WTC11 (cell line): ENCODE measurements at regions not wholly inside any gene's neighbourhood (a gene's known extent, or its start where the extent isn't known, plus 50 kb on each side); places are given as distances from the start of the nearest gene placed in this dataset.

ENCODE experiments used
- ATAC-seq: fragments of 200-7000 bp; cut with Tn5 transposase; 2 replicates; pipeline ENCODE4 v1.10.0; 2021; ENCODE audit warnings: mild to moderate bottlenecking, moderate library complexity
- CTCF ChIA-PET: fragments of 300-600 bp; sonication (Branson Sonifier 250); formaldehyde crosslinking; loops from one replicate; lab custom pipeline; 2021; ENCODE audit warnings: antibody characterized with exemption; lab: Charles Lee
- POLR2A ChIA-PET: fragments of 350-600 bp; sonication (Branson Sonifier 250); formaldehyde crosslinking; loops from one replicate; lab custom pipeline; 2021; ENCODE audit warnings: antibody characterized with exemption; lab: Charles Lee
- DNase-seq: peaks from one replicate; pipeline ENCODE4 v3.0.0; 2021; ENCODE audit warnings: low spot score
- H3K27ac Mint-ChIP-seq: 2 replicates; pipeline ENCODE4 v1.8.0; 2021; ENCODE audit warnings: mixed read lengths
- H3K27me3 Mint-ChIP-seq: 2 replicates; pipeline ENCODE4 v1.8.0; 2021; ENCODE audit warnings: low read depth, mild to moderate bottlenecking, moderate library complexity, mixed read lengths
- H3K36me3 Mint-ChIP-seq: 2 replicates; pipeline ENCODE4 v1.8.0; 2021; ENCODE audit warnings: mixed read lengths
- H3K4me1 Mint-ChIP-seq: 2 replicates; pipeline ENCODE4 v1.8.0; 2022; ENCODE audit warnings: mixed read lengths
- H3K4me3 Mint-ChIP-seq: 2 replicates; pipeline ENCODE4 v1.8.0; 2021; ENCODE audit warnings: mild to moderate bottlenecking, moderate library complexity, mixed read lengths
- H3K9me3 Mint-ChIP-seq: 2 replicates; pipeline ENCODE4 v1.8.0; 2021; ENCODE audit warnings: mixed read lengths
- ARID4B ChIP-seq: sonication (generic); formaldehyde crosslinking; IDR thresholded peaks from 2 replicates; pipeline ENCODE4 v1.8.0; 2023; ENCODE audit warnings: missing genetic modification reagents, mild to moderate bottlenecking, borderline replicate concordance
- ERG ChIP-seq: fragments of 250-450 bp; sonication (Bioruptor Pico); IDR thresholded peaks from 2 replicates; pipeline ENCODE4 v1.8.0; 2021; ENCODE audit warnings: mild to moderate bottlenecking
- ETV6 ChIP-seq: sonication (generic); formaldehyde crosslinking; IDR thresholded peaks from 2 replicates; pipeline ENCODE4 v1.8.1; 2022; ENCODE audit warnings: mild to moderate bottlenecking, missing genetic modification reagents
- FOXK1 ChIP-seq: sonication (generic); formaldehyde crosslinking; IDR thresholded peaks from 2 replicates; pipeline ENCODE4 v1.8.0; 2022; ENCODE audit warnings: mild to moderate bottlenecking, moderate library complexity, missing genetic modification reagents
- GABPB1 ChIP-seq: sonication (generic); formaldehyde crosslinking; IDR thresholded peaks from 2 replicates; pipeline ENCODE4 v1.8.1; 2023; ENCODE audit warnings: mild to moderate bottlenecking, missing genetic modification reagents
- HMGA2 ChIP-seq: fragments of 250-450 bp; sonication (Bioruptor Pico); IDR thresholded peaks from 2 replicates; pipeline ENCODE4 v1.4.0; 2021; ENCODE audit warnings: mild to moderate bottlenecking, moderate library complexity
- MAX ChIP-seq: sonication (generic); formaldehyde crosslinking; IDR thresholded peaks from 2 replicates; pipeline ENCODE4 v1.8.0; 2022; ENCODE audit warnings: mild to moderate bottlenecking, missing genetic modification reagents
- MYBL2 ChIP-seq: sonication (generic); formaldehyde crosslinking; IDR thresholded peaks from 2 replicates; pipeline ENCODE4 v1.8.1; 2023; ENCODE audit warnings: mild to moderate bottlenecking, moderate library complexity, missing genetic modification reagents
- NFYB ChIP-seq: sonication (generic); formaldehyde crosslinking; conservative IDR thresholded peaks from 2 replicates; pipeline ENCODE4 v1.8.0; 2022; ENCODE audit warnings: low read depth, missing genetic modification reagents
- SMAD3 ChIP-seq: sonication (generic); formaldehyde crosslinking; IDR thresholded peaks from 2 replicates; pipeline ENCODE4 v1.8.0; 2022; ENCODE audit warnings: missing genetic modification reagents, mild to moderate bottlenecking, borderline replicate concordance
- SOX15 ChIP-seq: fragments of 250-450 bp; sonication (Bioruptor Pico); IDR thresholded peaks from 2 replicates; pipeline ENCODE4 v1.9.0; 2021; ENCODE audit warnings: mild to moderate bottlenecking
- ZNF121 ChIP-seq: sonication (generic); formaldehyde crosslinking; IDR thresholded peaks from 2 replicates; pipeline ENCODE4 v1.8.0; 2023; ENCODE audit warnings: missing genetic modification reagents
- ZNF263 ChIP-seq: sonication (generic); formaldehyde crosslinking; IDR thresholded peaks from 2 replicates; pipeline ENCODE4 v1.8.1; 2022; ENCODE audit warnings: low read depth, mild to moderate bottlenecking, moderate library complexity, missing genetic modification reagents
- ZNF317 ChIP-seq: sonication (generic); formaldehyde crosslinking; IDR thresholded peaks from 2 replicates; pipeline ENCODE4 v1.8.1; 2023; ENCODE audit warnings: low read depth, mild to moderate bottlenecking, moderate library complexity, missing genetic modification reagents, borderline replicate concordance
- ZNF423 ChIP-seq: fragments of 250-450 bp; sonication (Bioruptor Pico); IDR thresholded peaks from 2 replicates; pipeline ENCODE4 v2.1.2; 2022; ENCODE audit warnings: mild to moderate bottlenecking, moderate library complexity
- ZNF512 ChIP-seq: sonication (generic); formaldehyde crosslinking; IDR thresholded peaks from 2 replicates; pipeline ENCODE4 v1.8.1; 2022; ENCODE audit warnings: missing genetic modification reagents, borderline replicate concordance
- TF ChIP-seq, protein P1 (sequence below): sonication (generic); formaldehyde crosslinking; IDR thresholded peaks from 2 replicates; pipeline ENCODE4 v1.8.1; 2022; ENCODE audit warnings: low read depth, mild to moderate bottlenecking, moderate library complexity, missing genetic modification reagents, borderline replicate concordance
- TF ChIP-seq, protein P2 (sequence below): sonication (generic); formaldehyde crosslinking; conservative IDR thresholded peaks from 2 replicates; pipeline ENCODE4 v1.8.1; 2023; ENCODE audit warnings: mild to moderate bottlenecking, low read depth, missing genetic modification reagents, moderate library complexity
- TF ChIP-seq, protein P3 (sequence below): fragments of 250-450 bp; sonication (Bioruptor Pico); IDR thresholded peaks from 2 replicates; pipeline ENCODE4 v1.9.0; 2021; ENCODE audit warnings: mild to moderate bottlenecking

DNA sequence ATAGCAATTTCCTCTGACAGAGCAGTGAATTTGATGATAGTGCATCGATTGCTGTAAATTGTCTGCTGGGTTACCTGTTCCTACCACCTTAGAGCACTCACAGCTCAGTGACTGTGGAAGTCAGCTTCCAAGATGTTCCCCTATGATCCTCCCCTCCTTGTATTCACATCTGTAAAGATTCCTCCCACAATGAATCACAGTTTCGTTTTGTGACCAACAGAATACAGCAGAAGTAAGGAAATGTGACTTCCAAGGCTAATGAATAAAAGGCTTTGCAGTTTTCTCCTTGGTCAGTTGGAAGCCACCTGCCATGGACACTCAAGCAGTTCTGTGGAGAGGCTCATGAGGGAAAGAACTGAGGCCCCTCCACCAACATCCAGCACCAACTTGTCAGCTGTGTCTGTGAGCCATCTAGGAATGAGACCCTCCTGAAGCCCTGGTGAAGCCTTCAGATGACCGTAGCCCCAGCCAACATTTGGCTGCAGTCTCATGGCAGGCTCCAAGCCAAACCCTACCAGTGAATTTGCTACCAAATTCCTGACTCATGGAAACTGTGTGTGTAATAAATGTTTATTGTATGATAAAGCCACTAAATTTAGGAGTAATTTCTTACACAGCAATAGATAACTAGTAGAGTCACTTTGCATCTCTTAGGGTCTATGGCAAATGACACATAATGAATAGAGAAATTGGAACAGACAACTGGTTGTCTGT lies 309.5 kb upstream of the NPVF start (continued):
- no peak for TF ChIP-seq ARID4B
- no peak for TF ChIP-seq HMGA2 (CRISPR knock-in tag)
- TF ChIP-seq GABPB1 (CRISPR knock-in tag), result no peak
- TF ChIP-seq, protein P1, sequence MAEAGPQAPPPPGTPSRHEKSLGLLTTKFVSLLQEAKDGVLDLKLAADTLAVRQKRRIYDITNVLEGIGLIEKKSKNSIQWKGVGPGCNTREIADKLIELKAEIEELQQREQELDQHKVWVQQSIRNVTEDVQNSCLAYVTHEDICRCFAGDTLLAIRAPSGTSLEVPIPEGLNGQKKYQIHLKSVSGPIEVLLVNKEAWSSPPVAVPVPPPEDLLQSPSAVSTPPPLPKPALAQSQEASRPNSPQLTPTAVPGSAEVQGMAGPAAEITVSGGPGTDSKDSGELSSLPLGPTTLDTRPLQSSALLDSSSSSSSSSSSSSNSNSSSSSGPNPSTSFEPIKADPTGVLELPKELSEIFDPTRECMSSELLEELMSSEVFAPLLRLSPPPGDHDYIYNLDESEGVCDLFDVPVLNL (CRISPR knock-in tag), result no peak
- TF ChIP-seq ETV6 (CRISPR knock-in tag), result no peak
- no peak for TF ChIP-seq MAX (CRISPR knock-in tag)
- TF ChIP-seq NFYB (CRISPR knock-in tag), result no peak
- TF ChIP-seq, protein P2, sequence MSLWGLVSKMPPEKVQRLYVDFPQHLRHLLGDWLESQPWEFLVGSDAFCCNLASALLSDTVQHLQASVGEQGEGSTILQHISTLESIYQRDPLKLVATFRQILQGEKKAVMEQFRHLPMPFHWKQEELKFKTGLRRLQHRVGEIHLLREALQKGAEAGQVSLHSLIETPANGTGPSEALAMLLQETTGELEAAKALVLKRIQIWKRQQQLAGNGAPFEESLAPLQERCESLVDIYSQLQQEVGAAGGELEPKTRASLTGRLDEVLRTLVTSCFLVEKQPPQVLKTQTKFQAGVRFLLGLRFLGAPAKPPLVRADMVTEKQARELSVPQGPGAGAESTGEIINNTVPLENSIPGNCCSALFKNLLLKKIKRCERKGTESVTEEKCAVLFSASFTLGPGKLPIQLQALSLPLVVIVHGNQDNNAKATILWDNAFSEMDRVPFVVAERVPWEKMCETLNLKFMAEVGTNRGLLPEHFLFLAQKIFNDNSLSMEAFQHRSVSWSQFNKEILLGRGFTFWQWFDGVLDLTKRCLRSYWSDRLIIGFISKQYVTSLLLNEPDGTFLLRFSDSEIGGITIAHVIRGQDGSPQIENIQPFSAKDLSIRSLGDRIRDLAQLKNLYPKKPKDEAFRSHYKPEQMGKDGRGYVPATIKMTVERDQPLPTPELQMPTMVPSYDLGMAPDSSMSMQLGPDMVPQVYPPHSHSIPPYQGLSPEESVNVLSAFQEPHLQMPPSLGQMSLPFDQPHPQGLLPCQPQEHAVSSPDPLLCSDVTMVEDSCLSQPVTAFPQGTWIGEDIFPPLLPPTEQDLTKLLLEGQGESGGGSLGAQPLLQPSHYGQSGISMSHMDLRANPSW (CRISPR knock-in tag), result no peak
- TF ChIP-seq ERG (CRISPR knock-in tag), result no peak
- TF ChIP-seq, all 79 proteins: peak for 0

DNA sequence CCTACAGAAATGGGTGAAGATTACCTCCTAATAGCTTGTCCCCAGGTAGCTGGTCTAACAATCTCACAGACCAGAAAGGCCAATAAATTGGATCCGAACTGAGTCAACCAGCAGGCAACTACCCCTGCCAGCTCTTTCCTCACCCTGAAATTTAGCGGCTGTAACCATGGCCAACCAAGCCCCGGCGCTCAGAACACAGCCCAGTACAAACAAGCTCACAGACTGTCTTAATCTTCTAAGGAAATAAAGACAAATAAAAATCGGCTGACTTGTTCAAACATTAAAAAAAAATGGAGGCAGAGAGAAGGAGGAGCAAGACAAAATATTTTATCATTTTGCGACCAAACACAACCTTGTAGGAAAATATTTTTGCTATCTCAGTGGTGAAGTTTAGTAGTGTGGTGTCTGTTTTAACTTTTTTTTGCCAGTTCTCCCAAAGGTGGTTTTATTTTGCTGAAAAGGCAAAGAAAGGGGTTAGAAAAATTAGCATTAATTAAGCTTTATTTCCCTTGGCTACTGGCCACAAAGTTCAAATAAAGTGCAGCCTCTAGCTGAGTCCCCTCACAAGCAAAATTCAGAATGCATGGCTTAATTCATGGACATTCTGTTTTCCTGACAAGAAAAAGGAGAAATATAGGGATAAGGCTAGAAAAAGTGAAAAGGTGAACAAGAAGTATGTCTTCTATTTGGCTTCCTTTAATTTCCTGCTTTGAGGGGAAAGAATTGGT lies 313.0 kb upstream of the NPVF start:
- POLR2A ChIA-PET, result no interaction called here
- Mint-ChIP-seq H3K27me3 (no peaks in the 10 kb centered on the region; the same call in 1 of the 2 replicates), H3K4me3 (no peak overlapping the region), H3K36me3 (no peaks in the 10 kb centered on the region), H3K9me3 (0 out of 2 replicates have a peak, but pooled peaks cover 4% of the 10 kb centered on the region), H3K27ac (no peak overlapping the region), H3K4me1 (0 out of 2 replicates have a peak, but pooled peaks cover 5% of the 10 kb centered on the region)
- ATAC-seq (no peak), DNase-seq (no peak)
- CTCF ChIA-PET, result interaction anchor here (1.3 kb wide), 1 partner anchor 24 kb away, joined by 3 read pairs; no protein-coding TSS in a partner anchor
- no peak for TF ChIP-seq FOXK1 (CRISPR knock-in tag)
- TF ChIP-seq ZNF423 (CRISPR knock-in tag), result no peak
- TF ChIP-seq SOX15 (CRISPR knock-in tag), result no peak
- TF ChIP-seq ZNF317, result no peak
- TF ChIP-seq SMAD3, result no peak
- TF ChIP-seq ZNF263 (CRISPR knock-in tag), result no peak
- no peak for TF ChIP-seq MYBL2 (CRISPR knock-in tag)
- TF ChIP-seq, protein P3, sequence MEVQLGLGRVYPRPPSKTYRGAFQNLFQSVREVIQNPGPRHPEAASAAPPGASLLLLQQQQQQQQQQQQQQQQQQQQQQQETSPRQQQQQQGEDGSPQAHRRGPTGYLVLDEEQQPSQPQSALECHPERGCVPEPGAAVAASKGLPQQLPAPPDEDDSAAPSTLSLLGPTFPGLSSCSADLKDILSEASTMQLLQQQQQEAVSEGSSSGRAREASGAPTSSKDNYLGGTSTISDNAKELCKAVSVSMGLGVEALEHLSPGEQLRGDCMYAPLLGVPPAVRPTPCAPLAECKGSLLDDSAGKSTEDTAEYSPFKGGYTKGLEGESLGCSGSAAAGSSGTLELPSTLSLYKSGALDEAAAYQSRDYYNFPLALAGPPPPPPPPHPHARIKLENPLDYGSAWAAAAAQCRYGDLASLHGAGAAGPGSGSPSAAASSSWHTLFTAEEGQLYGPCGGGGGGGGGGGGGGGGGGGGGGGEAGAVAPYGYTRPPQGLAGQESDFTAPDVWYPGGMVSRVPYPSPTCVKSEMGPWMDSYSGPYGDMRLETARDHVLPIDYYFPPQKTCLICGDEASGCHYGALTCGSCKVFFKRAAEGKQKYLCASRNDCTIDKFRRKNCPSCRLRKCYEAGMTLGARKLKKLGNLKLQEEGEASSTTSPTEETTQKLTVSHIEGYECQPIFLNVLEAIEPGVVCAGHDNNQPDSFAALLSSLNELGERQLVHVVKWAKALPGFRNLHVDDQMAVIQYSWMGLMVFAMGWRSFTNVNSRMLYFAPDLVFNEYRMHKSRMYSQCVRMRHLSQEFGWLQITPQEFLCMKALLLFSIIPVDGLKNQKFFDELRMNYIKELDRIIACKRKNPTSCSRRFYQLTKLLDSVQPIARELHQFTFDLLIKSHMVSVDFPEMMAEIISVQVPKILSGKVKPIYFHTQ (CRISPR knock-in tag), result no peak
- no peak for TF ChIP-seq ZNF512
- no peak for TF ChIP-seq ZNF121
